NB4 (cell line): ENCODE measurements at regions not wholly inside any gene's neighbourhood (a gene's known extent, or its start where the extent isn't known, plus 50 kb on each side); places are given as distances from the start of the nearest gene placed in this dataset.

ENCODE experiments used
- CTCF ChIP-seq: IDR thresholded peaks from one replicate; pipeline ENCODE4 v1.5.1; 2012; ENCODE audit warnings: low read depth, low read length
- POLR2A ChIP-seq: IDR thresholded peaks from 2 replicates; pipeline ENCODE4 v1.6.1; 2011; ENCODE audit warnings: mild to moderate bottlenecking; ENCODE audit not compliant: insufficient read length; ENCODE audit errors: extremely low read depth

- TF ChIP-seq CTCF (no peak), POLR2A (no peak)
Measured at GRCh38 chr4:18314731-18315130, 293.2 kb upstream of the LCORL start.
